NCI-H2107 treated with DMSO at 0.1 percent for 48 hours (cell line): ENCODE measurements at regions not wholly inside any gene's neighbourhood (a gene's known extent, or its start where the extent isn't known, plus 50 kb on each side); places are given as distances from the start of the nearest gene placed in this dataset.

Source experiments
- DNase-seq: peaks from one replicate; lab custom pipeline; 2025; ENCODE audit not compliant: unreplicated experiment; lab: John Stamatoyannopoulos, UW

DNA sequence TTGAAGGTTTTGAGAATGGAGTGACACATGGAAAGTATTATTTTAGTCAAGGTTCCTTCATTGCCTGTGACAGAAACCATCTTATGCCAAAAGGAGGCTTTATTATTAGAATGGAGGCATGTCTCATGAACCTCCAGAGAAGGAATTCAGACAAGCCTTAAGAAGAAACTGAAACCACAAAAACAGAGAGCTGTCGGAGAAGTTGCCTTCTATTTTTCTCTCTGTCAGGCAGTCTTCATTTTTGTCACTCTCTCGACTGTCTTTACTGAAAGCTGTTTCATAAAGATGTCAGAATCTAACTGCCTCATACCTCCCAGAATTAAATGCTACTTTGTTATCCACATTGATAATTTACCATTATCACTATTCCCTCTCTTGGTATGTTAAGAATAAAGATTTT lies 434.7 kb upstream of the ADGRL4 start:
- DNase-seq: no peak

DNA sequence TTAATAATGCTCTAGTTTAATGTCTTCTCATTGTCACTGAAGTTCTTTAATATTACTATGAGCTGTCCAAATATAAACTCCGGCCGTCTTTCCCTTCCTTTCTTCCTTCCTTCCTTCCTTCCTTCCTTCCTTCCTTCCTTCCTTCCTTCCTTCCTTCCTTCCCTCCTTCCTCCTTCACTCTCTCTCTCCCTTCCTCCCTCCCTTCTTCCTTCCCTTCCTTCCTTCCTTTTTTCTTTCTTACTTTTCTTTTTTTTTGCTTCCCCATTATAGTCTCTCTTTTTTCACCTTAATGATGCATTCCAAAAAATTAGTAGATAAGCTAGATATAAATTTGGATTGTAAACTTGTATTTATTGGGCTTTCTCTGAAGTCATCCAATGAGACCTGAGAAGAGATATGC lies 431.0 kb upstream of the ADGRL4 start:
- DNase-seq: no peak

DNA sequence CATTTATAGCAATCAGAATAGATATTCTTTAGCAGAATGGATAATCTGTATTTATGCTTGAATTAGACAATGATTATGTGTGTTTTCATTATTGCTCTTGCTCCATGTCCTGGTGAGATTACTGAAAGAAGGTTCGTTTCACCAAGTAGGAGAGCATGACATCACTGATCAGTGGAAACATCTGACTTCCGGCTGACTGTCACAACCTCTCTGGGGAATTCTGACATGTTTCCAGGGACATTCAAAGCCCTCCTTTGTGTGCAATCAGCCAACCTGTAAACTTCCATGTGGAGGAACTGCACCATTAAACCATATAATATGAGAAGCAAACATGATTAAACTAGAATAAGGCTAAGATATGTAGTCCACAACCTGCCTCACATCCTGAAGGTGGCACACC lies 424.8 kb upstream of the ADGRL4 start:
- DNase-seq: no peak

DNA sequence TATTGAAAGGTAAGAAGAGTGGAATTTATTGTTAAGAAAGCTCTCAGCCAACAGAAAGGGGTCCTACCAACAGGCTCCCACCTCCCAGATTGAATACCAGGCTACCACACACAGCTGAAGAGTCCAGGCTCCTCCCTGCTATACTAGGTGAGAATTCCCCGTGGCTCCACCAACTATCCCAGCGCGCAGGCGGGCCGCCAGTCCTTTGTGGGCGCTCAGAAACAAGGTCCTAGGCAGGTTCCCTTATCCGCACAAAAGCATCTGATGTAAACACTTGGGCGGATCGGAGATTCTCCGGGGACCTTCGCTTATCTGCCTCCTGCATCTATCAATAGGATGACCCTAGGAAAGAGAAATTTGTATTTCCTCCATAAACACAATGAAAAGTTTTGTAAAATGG lies 423.9 kb upstream of the ADGRL4 start:
- DNase-seq: no peak

DNA sequence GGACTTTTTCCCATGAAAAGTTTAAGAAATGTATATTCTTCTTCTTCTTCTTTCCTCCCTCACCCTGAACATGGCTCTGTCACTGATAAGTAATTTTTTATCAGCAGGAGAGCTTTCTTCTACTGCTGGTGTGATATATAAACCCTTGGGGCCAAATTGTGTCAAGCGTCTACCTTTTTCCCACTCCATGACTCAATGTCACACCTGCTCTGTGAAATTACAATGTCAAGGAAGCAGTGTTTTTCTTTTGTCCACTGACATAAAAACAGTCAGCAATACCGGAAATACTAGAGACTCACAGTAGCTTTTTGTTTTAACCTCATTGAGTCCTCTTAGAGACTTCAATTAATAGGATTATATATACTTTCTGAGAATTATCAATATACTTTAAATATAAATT lies 416.2 kb upstream of the ADGRL4 start:
- peak; percentile 22 for DNase-seq

DNA sequence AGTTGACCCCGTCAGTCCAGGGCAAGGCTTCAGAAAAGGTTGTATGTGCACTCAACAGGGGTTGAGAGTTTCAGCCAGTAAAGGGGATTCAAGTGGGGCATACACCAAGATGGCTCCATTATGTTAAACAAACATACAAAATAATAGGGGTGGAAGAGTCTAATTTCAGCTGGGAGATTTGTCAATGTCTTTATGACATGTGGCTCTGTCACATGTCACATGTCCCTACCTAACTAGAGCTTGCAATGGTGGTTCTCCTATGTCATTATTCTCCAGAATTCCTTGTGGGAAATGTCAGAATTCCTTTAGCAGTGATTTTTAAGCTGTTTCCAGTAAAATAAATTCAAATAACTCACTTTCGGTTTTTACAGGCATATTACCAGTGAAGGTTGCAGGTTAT lies 392.0 kb upstream of the ADGRL4 start:
- DNase-seq: no peak

DNA sequence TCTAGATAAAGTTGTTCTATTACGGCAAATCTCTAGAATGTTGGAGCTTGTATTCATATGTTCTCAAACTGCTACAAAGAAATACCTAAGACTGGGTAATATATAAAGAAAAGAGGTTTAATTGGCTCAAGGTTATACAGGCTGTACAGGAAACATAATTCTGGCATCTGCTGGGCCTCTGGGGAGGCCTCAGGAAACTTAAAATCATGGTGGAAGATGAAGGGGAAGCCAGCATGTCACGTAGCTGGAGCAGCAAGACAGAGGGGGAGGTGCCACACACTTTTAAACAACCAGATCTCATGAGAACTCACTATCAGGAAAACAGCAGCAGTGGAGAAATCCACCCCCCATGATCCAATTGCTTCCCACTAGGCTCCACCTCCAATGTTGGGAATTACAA lies 390.4 kb upstream of the ADGRL4 start:
- DNase-seq: no peak

DNA sequence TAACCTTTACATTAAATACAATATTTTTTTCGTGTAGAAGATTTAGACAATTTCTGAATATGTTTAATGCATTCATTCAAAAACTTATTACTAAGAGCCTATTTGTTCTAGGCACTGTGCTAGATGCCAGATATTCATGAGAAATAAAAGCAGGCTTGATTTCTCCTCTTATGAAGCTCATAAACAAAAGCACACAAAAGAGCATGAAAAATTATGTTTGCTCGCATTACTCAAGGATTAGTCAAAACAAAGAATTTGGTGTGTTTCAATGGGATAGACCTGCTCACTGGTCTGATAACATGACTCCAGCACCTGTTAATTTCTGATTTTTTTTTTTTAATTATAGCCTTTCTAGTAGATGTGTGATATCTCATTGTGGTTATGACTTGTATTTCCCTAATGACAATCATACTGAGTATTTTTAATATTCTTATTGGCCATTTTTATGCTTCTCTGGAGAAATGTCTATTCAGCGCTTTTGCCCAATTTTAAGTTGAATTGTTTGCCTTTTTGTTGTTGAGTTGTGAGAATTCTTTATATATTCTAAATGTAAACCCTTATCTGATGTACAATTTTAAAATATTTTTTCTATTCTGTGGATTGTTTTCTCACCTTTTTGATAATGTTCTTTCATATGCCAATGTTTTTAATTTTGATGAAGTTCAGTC lies 382.3 kb upstream of the ADGRL4 start:
- DNase-seq: no peak

DNA sequence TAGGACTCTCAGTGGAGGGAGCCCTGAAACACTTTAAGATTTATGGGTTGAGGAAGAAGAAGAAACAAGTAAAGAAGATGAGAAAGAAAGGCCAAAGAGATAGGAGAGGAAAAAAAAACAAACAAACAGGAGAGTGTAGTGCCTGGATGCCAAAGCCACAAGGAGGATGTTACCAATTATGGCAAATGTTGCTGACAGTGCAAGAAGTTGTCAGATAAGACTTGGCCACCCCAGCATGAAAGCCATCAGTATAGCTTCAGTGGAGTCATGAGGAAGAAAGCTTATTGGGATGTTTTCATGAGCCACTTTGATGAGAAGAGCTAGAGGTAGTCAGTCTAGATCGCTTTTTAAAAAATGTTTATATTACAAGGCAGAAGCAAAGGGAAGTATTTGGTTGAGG lies 380.2 kb upstream of the ADGRL4 start:
- DNase-seq: no peak

DNA sequence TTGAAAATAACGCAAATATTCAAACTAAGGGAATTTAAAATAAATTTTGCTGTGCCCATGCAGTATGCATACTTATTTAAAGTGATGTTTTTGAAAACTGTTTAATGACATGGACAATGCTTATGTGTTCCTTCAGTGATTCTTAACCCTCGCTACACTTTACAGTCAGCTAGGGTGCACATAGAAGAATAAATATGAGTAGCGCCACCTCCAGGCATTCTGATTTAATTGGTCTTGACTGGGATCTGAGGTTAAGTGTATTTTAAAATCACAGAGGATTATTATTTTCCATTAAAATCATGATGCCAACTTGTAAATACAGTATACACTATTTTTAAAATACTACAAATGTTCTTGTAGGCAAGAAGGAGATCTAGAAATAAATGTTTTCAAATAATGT lies 373.5 kb upstream of the ADGRL4 start:
- no peak for DNase-seq

DNA sequence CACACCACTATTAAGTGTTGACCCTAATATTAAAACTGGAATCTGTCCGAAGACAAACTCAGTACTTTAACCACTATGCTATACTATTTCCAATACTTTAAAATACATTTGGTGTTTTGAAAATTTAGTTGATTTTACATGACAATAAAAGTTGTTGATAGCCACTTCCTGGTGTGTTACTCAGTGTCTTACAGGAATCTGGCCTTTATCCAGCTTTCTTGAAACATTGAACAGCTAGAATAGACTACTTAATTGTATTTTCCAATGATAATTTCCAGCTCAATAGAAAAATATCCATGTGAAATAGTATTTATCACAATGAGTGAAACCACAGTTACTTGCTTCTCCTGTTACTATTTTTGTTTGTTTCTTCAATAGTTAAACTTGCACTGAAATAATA lies 369.6 kb upstream of the ADGRL4 start:
- no peak for DNase-seq

DNA sequence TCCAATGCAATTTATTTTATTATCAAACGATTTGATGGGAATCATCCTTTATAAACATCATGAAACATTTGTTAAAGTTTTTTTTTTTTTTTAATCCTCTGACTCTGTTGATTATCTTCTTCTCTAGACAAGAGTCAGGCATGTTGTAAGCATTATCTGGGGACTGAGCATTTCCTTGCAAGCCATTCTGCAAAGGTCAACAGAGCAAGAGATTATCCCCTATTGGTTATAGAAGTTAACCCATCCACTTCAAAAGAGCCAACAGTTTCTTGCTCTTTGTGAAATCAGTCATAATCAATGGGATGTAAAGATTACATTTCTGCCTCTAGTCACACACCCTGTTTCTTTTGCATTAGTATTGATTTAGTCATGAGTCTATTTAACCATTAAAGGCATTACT lies 368.8 kb upstream of the ADGRL4 start:
- no peak for DNase-seq

DNA sequence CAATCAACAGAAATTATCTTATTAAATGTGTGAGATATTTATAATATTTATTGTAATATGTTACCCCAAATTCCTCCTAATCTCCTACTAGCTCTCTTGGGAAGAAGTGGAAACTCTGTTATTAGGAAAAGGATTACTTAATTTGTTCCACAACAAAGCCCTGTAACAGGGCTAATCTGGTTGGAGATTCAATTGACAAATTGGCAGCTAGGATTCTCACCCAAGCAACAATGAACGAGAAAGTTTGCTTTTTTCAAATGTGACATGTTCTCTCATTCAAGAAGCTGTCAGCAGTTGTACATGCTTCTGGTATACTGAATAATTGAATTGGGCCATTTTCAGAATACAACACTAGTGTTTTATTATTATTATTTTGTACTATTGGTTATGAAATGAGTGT lies 367.9 kb upstream of the ADGRL4 start:
- DNase-seq: no peak

DNA sequence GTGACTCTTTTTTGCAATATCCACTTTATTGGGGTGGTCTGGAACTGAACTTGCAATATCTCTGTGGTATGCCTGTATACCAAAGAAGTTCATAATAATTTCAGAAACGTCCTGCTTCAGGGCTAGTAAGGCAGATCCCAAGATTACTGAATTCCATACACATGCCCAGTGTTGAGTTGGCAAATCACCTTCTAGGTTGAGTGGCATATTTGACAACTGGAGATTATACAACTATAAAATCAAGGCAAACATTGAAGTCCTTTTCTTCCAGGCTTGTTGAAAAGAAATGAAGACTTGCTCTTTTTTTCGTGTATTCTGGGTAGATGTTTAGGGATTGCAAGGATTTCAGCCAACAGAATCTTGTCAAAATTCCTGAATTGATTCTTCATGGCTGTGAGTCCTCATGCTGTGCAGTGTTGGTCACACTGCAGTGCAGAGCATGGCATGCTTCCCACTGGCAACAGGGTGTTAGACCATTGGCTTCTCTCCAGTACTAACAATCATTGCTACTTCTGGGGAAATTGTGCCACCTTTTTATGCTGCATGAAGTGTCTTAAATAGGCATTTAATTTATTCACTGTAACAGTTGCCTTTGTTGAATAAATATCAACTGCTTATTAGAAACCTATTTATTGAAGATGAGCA lies 367.1 kb upstream of the ADGRL4 start:
- no peak for DNase-seq

DNA sequence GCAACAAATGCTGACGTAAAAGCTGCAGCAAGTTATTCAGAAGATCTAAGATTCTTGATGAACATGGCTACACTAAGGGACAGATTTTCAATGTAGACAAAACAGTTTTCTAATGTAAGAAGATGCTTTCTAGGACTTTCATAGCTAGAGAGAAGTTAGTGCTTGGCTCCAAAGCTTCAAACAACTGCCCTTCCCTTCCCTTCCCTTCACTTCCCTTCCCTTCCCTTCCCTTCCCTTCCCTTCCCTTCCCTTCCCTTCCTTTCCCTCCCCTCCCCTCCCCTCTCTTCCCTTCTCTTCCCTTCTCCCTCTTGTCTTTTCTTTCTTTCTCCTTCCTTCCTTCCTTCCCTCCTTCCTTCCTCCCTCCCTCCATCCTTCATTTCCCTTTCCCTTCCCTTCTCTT lies 365.3 kb upstream of the ADGRL4 start:
- DNase-seq: no peak

DNA sequence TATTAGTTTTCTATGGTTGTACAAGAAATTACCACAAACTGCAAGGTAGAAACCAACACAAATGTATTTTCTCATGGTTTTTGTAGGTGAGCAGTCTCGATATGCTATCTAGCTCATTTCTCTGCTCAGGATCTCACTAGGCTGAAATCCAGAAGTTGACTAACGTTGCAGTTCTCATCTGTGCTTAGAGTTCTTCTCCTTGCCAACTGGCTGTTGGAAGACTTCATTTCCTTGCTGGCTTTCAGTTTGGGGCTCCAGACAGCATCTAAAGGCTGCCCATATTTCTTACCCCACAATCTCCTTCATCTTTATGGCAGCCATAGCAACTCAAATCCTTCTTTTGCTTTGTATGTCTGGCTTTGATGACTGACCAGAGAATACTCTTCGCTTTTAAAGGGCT lies 362.6 kb upstream of the ADGRL4 start:
- DNase-seq: no peak

DNA sequence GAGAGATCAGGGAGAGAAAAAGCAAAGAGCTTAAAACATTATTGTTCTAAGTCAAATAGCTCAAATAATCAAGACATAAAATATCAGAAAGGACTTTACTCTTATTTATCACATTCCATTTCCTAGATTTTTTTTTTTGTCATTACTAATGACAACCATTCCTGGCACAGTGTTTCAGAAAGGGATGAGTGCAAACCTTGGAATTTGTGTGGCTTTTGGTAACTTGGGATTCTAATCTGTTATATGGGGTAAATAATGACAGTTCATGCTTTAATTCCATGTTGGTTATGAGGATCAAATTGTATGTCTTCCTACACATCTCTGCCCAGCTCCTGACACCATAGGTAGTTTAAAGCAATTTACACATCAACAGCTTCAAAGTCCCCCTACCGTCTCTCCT lies 358.4 kb upstream of the ADGRL4 start:
- no peak for DNase-seq

DNA sequence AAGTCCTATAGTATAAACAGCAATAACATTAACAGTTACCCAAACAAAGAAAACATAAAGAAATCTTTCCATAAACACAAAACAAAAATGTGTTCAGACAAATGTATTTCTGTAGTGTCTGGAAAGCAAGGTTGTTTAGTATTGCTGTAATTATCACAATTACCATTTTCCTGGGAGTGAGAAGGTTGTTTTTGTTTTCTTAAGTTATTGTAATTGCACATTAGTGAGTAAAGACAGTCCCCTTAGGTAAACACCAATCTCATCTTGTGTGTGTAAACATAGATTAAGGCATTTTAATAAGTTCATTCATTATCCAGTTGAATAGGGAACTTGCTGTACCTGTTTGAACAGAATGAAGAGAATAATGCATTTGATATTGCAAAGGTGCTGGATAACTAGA lies 356.9 kb upstream of the ADGRL4 start:
- peak; percentile 35 for DNase-seq

DNA sequence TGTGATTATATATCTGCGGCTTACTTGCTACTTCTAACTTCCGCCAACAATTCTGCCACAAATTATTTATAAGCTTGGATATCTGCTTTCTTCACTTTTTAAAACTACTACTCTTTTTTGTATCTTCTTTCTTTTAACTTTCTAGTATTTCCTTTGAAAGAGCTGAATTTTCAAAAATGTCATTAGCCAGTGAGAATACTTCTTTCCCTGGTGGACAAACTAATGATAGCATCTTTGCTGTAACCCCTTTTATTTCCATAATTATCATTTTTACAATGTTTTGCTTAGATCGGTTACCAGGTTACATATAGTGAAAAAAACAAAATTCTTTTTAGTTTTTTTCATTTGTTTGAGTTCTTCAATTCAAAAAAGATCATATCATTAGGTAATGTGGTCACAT lies 355.9 kb upstream of the ADGRL4 start:
- no peak for DNase-seq

DNA sequence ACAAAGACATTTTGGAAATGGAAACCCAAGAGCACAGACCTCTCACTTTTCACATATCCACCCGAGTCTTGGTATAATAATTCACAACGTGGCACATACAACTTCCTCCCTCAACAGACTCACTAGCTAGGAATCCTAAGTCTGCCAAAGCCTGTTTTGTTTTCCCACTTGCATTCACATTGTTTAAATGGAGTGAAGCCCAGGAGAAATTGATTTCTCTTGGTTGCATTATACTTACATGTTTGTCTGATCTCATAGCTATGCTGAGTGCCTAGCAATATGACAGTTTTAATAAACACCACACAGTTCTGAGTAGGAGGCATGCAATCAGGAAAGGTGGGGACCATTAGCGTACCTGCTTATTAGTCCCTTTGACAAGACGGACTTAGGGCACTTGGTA lies 348.6 kb upstream of the ADGRL4 start:
- DNase-seq: no peak

DNA sequence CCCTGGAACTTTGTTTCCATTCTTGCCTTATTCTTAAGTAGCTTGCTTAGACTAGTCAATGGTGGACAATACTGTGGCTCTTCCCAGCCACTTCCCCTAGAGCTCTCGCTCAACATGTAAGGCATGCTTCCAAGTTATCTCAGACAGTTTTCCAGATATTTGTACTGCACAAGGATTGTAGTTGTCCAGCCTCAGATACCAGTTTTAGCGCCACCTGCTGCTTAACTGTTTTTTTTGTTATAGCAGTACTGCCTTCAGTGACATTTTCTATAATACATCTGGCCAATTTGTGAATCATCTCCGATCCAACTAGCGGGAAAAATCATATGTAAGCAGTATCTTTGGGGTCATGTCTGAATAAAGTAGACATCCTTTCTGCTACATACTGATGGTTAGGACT lies 346.7 kb upstream of the ADGRL4 start:
- no peak for DNase-seq

DNA sequence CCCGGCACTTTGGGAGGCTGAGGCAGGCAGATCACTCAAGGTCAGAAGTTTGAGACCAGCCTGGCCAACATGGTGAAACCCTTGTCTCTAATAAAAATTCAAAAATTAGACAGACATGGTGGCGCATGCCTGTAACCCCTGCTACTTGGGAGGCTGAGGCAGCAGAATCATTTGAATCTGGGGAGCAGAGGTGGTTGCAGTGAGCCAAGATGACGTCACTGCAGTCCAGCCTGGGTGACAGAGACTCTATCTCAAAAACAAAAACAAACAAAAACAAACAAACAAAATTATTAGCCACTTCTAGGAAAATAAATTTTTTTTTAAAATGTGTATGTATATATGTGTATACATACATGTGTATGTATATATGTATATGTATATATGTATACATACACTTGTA lies 320.3 kb upstream of the ADGRL4 start:
- no peak for DNase-seq

DNA sequence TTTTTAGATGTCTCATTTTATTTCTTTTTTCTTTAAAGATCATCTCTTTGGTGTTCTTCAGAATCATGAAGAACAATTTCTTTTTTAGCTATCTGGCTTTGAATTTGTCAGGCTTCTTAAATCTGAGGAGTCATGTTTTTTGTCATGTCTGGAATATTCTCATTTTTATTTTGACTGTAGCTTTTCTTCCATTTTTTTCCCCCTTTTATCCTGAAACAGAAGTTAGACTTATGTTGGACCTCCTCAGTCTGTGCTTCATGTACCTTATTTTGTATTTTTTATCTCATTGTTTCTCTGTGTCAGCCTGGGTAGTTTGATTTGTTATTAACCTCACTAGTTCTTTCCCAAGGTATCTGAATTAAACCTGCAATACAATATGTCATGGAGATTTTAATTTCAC lies 319.2 kb upstream of the ADGRL4 start:
- DNase-seq: no peak
